Mucosa of rectum (tissue), 2 donors: ENCODE measurements at regions not wholly inside any gene's neighbourhood (a gene's known extent, or its start where the extent isn't known, plus 50 kb on each side); places are given as distances from the start of the nearest gene placed in this dataset.
"Not testable (repeated sequence)": the region's sequence is repeated elsewhere in the genome, so short reads cannot be mapped to it uniquely, and the experiment has no call there.

ENCODE experiments used
- H3K27ac ChIP-seq, 2 donors: one replicate each; pipeline ENCODE4 v1.7.0; 2013; ENCODE audit warnings: inconsistent platforms in 2 of 2, low read depth in 2 of 2, low read length in 2 of 2
- H3K27me3 ChIP-seq, 2 donors: one replicate each; pipeline ENCODE4 v1.7.0; 2013; ENCODE audit warnings: low read length in 2 of 2; ENCODE audit not compliant: control insufficient read depth in 2 of 2, insufficient read depth in 2 of 2
- H3K36me3 ChIP-seq, 2 donors: one replicate each; pipeline ENCODE4 v1.7.0; 2013; ENCODE audit warnings: low read length in 2 of 2; ENCODE audit not compliant: control insufficient read depth in 2 of 2, insufficient read depth in 2 of 2
- H3K4me1 ChIP-seq, 2 donors: one replicate each; pipeline ENCODE4 v1.7.0; 2013; ENCODE audit warnings: low read length in 2 of 2, mild to moderate bottlenecking in 1 of 2; ENCODE audit not compliant: control insufficient read depth in 2 of 2, insufficient read depth in 2 of 2
- H3K4me3 ChIP-seq, 2 donors: one replicate each; pipeline ENCODE4 v1.7.0; 2013; ENCODE audit warnings: low read length in 2 of 2
- H3K9ac ChIP-seq, 2 donors: one replicate each; pipeline ENCODE4 v1.7.0; 2013; ENCODE audit warnings: low read length in 2 of 2, low read depth in 1 of 2, mild to moderate bottlenecking in 1 of 2
- H3K9me3 ChIP-seq, 2 donors: one replicate each; pipeline ENCODE4 v1.7.0; 2013; ENCODE audit warnings: low read length in 2 of 2; ENCODE audit not compliant: control insufficient read depth in 2 of 2
- donor health status: healthy.
- donor health status: Normal muscosa, but diverticular disease.

GRCh38 chr1:196060539-196060938 lies 547.7 kb downstream of the KCNT2 start:
- no peak overlapping the region for H3K9ac ChIP-seq
- H3K9me3 ChIP-seq: no peaks in the 10 kb centered on the region
- H3K27me3 ChIP-seq: no peaks in the 10 kb centered on the region
- H3K27ac ChIP-seq: no peak overlapping the region
- H3K4me3 ChIP-seq: no peak overlapping the region
- H3K36me3 ChIP-seq: no peaks in the 10 kb centered on the region
- H3K4me1 ChIP-seq: no peaks in the 10 kb centered on the region

- H3K27me3 ChIP-seq: no peaks in the 10 kb centered on the region
- H3K36me3 ChIP-seq: no peaks in the 10 kb centered on the region
- H3K27ac ChIP-seq: no peak overlapping the region
- no peak overlapping the region for H3K9ac ChIP-seq
- H3K4me3 ChIP-seq: no peak overlapping the region
- no peaks in the 10 kb centered on the region for H3K9me3 ChIP-seq
- H3K4me1 ChIP-seq: no peaks in the 10 kb centered on the region
Measured at GRCh38 chr1:196059210-196059609, 549.0 kb downstream of the KCNT2 start.

GRCh38 chr1:196056966-196057365 lies 551.3 kb downstream of the KCNT2 start:
- Histone ChIP-seq H3K4me1 (no peaks in the 10 kb centered on the region), H3K9me3 (no peaks in the 10 kb centered on the region), H3K36me3 (no peaks in the 10 kb centered on the region), H3K4me3 (no peak overlapping the region), H3K27me3 (no peaks in the 10 kb centered on the region), H3K27ac (no peak overlapping the region), H3K9ac (no peak overlapping the region)

GRCh38 chr1:196049407-196049806 lies 558.8 kb downstream of the KCNT2 start:
- H3K9me3 ChIP-seq: no peaks in the 10 kb centered on the region
- no peaks in the 10 kb centered on the region for H3K27me3 ChIP-seq
- no peak overlapping the region for H3K9ac ChIP-seq
- H3K4me3 ChIP-seq: no peak overlapping the region
- H3K27ac ChIP-seq: no peak overlapping the region
- H3K36me3 ChIP-seq: no peaks in the 10 kb centered on the region
- no peaks in the 10 kb centered on the region for H3K4me1 ChIP-seq

GRCh38 chr1:196043268-196043667 lies 565.0 kb downstream of the KCNT2 start:
- no peaks in the 10 kb centered on the region for H3K36me3 ChIP-seq
- no peak overlapping the region for H3K9ac ChIP-seq

GRCh38 chr1:196034080-196034706 lies 574.0 kb downstream of the KCNT2 start:
- no peaks in the 10 kb centered on the region for H3K4me1 ChIP-seq
- no peak overlapping the region for H3K4me3 ChIP-seq
- H3K9ac ChIP-seq: no peak overlapping the region
- no peaks in the 10 kb centered on the region for H3K9me3 ChIP-seq
- H3K27ac ChIP-seq: no peak overlapping the region
- H3K36me3 ChIP-seq: no peaks in the 10 kb centered on the region
- no peaks in the 10 kb centered on the region for H3K27me3 ChIP-seq

More at GRCh38 chr1:196043268-196043667, 565.0 kb downstream of the KCNT2 start:
- H3K4me1 ChIP-seq: no peaks in the 10 kb centered on the region
- H3K27me3 ChIP-seq: no peaks in the 10 kb centered on the region
- no peak overlapping the region for H3K27ac ChIP-seq
- H3K4me3 ChIP-seq: no peak overlapping the region
- H3K9me3 ChIP-seq: no peaks in the 10 kb centered on the region

- H3K4me1 ChIP-seq, H3K27me3 ChIP-seq, H3K4me3 ChIP-seq, H3K36me3 ChIP-seq, H3K9me3 ChIP-seq, H3K27ac ChIP-seq, H3K9ac ChIP-seq: not testable (repeated sequence)
Measured at GRCh38 chr1:196031387-196031786, 576.9 kb downstream of the KCNT2 start.

GRCh38 chr1:196030455-196030854 lies 577.8 kb downstream of the KCNT2 start:
- H3K27me3 ChIP-seq: no peaks in the 10 kb centered on the region
- H3K4me3 ChIP-seq: no peak overlapping the region
- H3K9me3 ChIP-seq: no peaks in the 10 kb centered on the region
- H3K4me1 ChIP-seq: no peaks in the 10 kb centered on the region
- no peaks in the 10 kb centered on the region for H3K36me3 ChIP-seq
- H3K27ac ChIP-seq: no peak overlapping the region
- H3K9ac ChIP-seq: no peak overlapping the region

GRCh38 chr1:196029410-196029809 lies 578.8 kb downstream of the KCNT2 start:
- no peaks in the 10 kb centered on the region for H3K36me3 ChIP-seq
- no peaks in the 10 kb centered on the region for H3K4me1 ChIP-seq
- no peaks in the 10 kb centered on the region for H3K27me3 ChIP-seq
- no peaks in the 10 kb centered on the region for H3K9me3 ChIP-seq
- no peak overlapping the region for H3K4me3 ChIP-seq
- no peak overlapping the region for H3K27ac ChIP-seq
- H3K9ac ChIP-seq: no peak overlapping the region

GRCh38 chr1:196027127-196027526 lies 581.1 kb downstream of the KCNT2 start:
- H3K9ac ChIP-seq: no peak overlapping the region
- no peaks in the 10 kb centered on the region for H3K36me3 ChIP-seq
- no peak overlapping the region for H3K27ac ChIP-seq
- H3K27me3 ChIP-seq: no peaks in the 10 kb centered on the region
- no peaks in the 10 kb centered on the region for H3K4me1 ChIP-seq
- no peak overlapping the region for H3K4me3 ChIP-seq
- no peaks in the 10 kb centered on the region for H3K9me3 ChIP-seq

GRCh38 chr1:196021174-196021573 lies 587.1 kb downstream of the KCNT2 start:
- not testable (repeated sequence) for H3K36me3 ChIP-seq, H3K9me3 ChIP-seq, H3K27ac ChIP-seq, H3K27me3 ChIP-seq, H3K9ac ChIP-seq, H3K4me3 ChIP-seq, H3K4me1 ChIP-seq
